Liver (tissue), 8 donors: ENCODE measurements at regions not wholly inside any gene's neighbourhood (a gene's known extent, or its start where the extent isn't known, plus 50 kb on each side); places are given as distances from the start of the nearest gene placed in this dataset.

Experiments used
- DNase-seq: peaks from one replicate; pipeline ENCODE4 v3.0.0-alpha.2; 2017; ENCODE audit warnings: low spot score
- H3K27ac ChIP-seq, 2 donors: one replicate each; pipeline ENCODE4 v1.7.0; 2013; ENCODE audit warnings: inconsistent platforms in 2 of 2, low read length in 2 of 2, control low read depth in 1 of 2, low read depth in 1 of 2, mild to moderate bottlenecking in 1 of 2
- H3K27me3 ChIP-seq, 4 donors: one replicate each; pipeline versions ENCODE4 v1.6.1 to v1.7.0; 2013; ENCODE audit warnings: low read length in 3 of 4, inconsistent platforms in 1 of 4, mild to moderate bottlenecking in 1 of 4, moderate library complexity in 1 of 4; ENCODE audit not compliant: control insufficient read depth in 4 of 4, insufficient read depth in 4 of 4
- H3K36me3 ChIP-seq, 4 donors: one replicate each; pipeline versions ENCODE4 v1.6.1 to v1.7.0; 2013; ENCODE audit warnings: low read length in 3 of 4, mild to moderate bottlenecking in 3 of 4, low read depth in 1 of 4, moderate library complexity in 1 of 4; ENCODE audit not compliant: control insufficient read depth in 4 of 4, insufficient read depth in 3 of 4
- H3K4me1 ChIP-seq, 4 donors: one replicate each; pipeline versions ENCODE4 v1.6.1 to v1.7.0; 2013; ENCODE audit warnings: low read length in 3 of 4, mild to moderate bottlenecking in 3 of 4, moderate library complexity in 1 of 4; ENCODE audit not compliant: control insufficient read depth in 4 of 4, insufficient read depth in 4 of 4
- H3K4me3 ChIP-seq, 3 donors: one replicate each; pipeline versions ENCODE4 v1.6.1 to v1.7.0; 2013; ENCODE audit warnings: low read length in 3 of 3, control low read depth in 1 of 3, low read depth in 1 of 3, mild to moderate bottlenecking in 1 of 3
- H3K9ac ChIP-seq, 2 donors: one replicate each; pipeline ENCODE4 v1.7.0; 2013; ENCODE audit warnings: low read length in 2 of 2, mild to moderate bottlenecking in 2 of 2, moderate library complexity in 2 of 2, control low read depth in 1 of 2, low read depth in 1 of 2
- H3K9me3 ChIP-seq, 4 donors: one replicate each; pipeline versions ENCODE4 v1.6.1 to v1.7.0; 2013; ENCODE audit warnings: low read length in 3 of 4; ENCODE audit not compliant: control insufficient read depth in 4 of 4
- CTCF ChIP-seq: fragments of 150-350 bp; IDR thresholded peaks from 2 replicates; pipeline ENCODE4 v1.5.1; 2017; ENCODE audit warnings: improper control_type of control experiment, low read depth, low read length; ENCODE audit not compliant: missing input control
- EGR1 ChIP-seq, 2 donors: IDR thresholded peaks; 2 replicates each; pipeline ENCODE4 v1.6.1; 2016 to 2018; ENCODE audit warnings: antibody characterized with exemption in 2 of 2, low read depth in 2 of 2
- FOXA1 ChIP-seq: IDR thresholded peaks from 2 replicates; pipeline ENCODE4 v1.6.1; 2016; ENCODE audit warnings: antibody characterized with exemption
- FOXA2 ChIP-seq: IDR thresholded peaks from 2 replicates; pipeline ENCODE4 v1.6.1; 2016; ENCODE audit warnings: antibody characterized with exemption
- GABPA ChIP-seq, 2 donors: IDR thresholded peaks in 1 of 2; conservative IDR thresholded peaks in 1 of 2; 2 replicates each; pipeline ENCODE4 v1.6.1; 2016; ENCODE audit warnings: antibody characterized with exemption in 2 of 2, mild to moderate bottlenecking in 1 of 2, moderate library complexity in 1 of 2
- MAX ChIP-seq: IDR thresholded peaks from 2 replicates; pipeline ENCODE4 v1.6.1; 2016; ENCODE audit warnings: antibody characterized with exemption
- NR2F2 ChIP-seq: IDR thresholded peaks from 2 replicates; pipeline ENCODE4 v1.6.1; 2016; ENCODE audit warnings: antibody characterized with exemption
- SP1 ChIP-seq: IDR thresholded peaks from 2 replicates; pipeline ENCODE4 v1.6.1; 2018; ENCODE audit warnings: antibody characterized with exemption, mild to moderate bottlenecking
- YY1 ChIP-seq: IDR thresholded peaks from 2 replicates; pipeline ENCODE4 v1.6.1; 2016; ENCODE audit warnings: antibody characterized with exemption, mild to moderate bottlenecking
- ZBTB33 ChIP-seq: IDR thresholded peaks from 2 replicates; pipeline ENCODE4 v1.6.1; 2016; ENCODE audit warnings: antibody characterized with exemption
- WGBS: extraction: QIAGEN DNeasy Blood & Tissue Kit; methylation state at CpG from one replicate; pipeline ENCODE4 v1.1.7; 2013; 5-methylcytosine and 5-hydroxymethylcytosine counted together
- donor health status: healthy.
- donor health status: healthy.
- donor health status: healthy.
- donor health status: healthy.
- donor health status: healthy.

GRCh38 chr4:138796761-138797160, 218.8 kb upstream of the NOCT start:
- TF ChIP-seq FOXA2 (no peak), GABPA (IDR thresholded peaks at IDR 0.05 in 1 of 2, conservative IDR thresholded peaks at IDR 0.05 in 1 of 2) (no peak), NR2F2 (no peak), EGR1 (IDR thresholded peaks at IDR 0.05; ENCODE audit: low read depth in 2 of 2) (no peak), YY1 (no peak), MAX (no peak)
- no peak for DNase-seq
- Histone ChIP-seq H3K27ac (no peak overlapping the region), H3K27me3 (no peaks in the 10 kb centered on the region), H3K36me3 (no peaks in the 10 kb centered on the region), H3K9ac (no peak overlapping the region), H3K9me3 (no peaks in the 10 kb centered on the region), H3K4me3 (no peak overlapping the region), H3K4me1 (no peaks in the 10 kb centered on the region)
- 89% methylated on average over 11 of the region's 11 CpGs for WGBS

GRCh38 chr4:138790706-138791340, 224.8 kb upstream of the NOCT start:
- WGBS = 83% methylated on average over 3 of the region's 3 CpGs
- H3K27ac ChIP-seq = no peak overlapping the region
- no peak overlapping the region for H3K9ac ChIP-seq
- H3K27me3 ChIP-seq = no peaks in the 10 kb centered on the region
- H3K9me3 ChIP-seq = no peaks in the 10 kb centered on the region
- TF ChIP-seq FOXA1 = no peak
- TF ChIP-seq ZBTB33 = no peak
- TF ChIP-seq SP1 = no peak
- H3K4me3 ChIP-seq = no peak overlapping the region
- no peaks in the 10 kb centered on the region for H3K36me3 ChIP-seq
- DNase-seq = no peak
- H3K4me1 ChIP-seq = no peaks in the 10 kb centered on the region

GRCh38 chr4:138789796-138790195, 225.8 kb upstream of the NOCT start:
- Histone ChIP-seq H3K9me3 (no peaks in the 10 kb centered on the region), H3K9ac (no peak overlapping the region), H3K36me3 (no peaks in the 10 kb centered on the region), H3K27ac (no peak overlapping the region), H3K27me3 (no peaks in the 10 kb centered on the region), H3K4me3 (no peak overlapping the region), H3K4me1 (no peaks in the 10 kb centered on the region)
- WGBS = 70% methylated on average over 5 of the region's 5 CpGs
- DNase-seq = no peak
- no peak for TF ChIP-seq MAX
- no peak for TF ChIP-seq EGR1 (IDR thresholded peaks at IDR 0.05; ENCODE audit: low read depth in 2 of 2)
- TF ChIP-seq FOXA2 = no peak
- no peak for TF ChIP-seq GABPA (IDR thresholded peaks at IDR 0.05 in 1 of 2, conservative IDR thresholded peaks at IDR 0.05 in 1 of 2)
- no peak for TF ChIP-seq CTCF
